Endothelial cell of umbilical vein (primary cell): ENCODE measurements at regions not wholly inside any gene's neighbourhood (a gene's known extent, or its start where the extent isn't known, plus 50 kb on each side); places are given as distances from the start of the nearest gene placed in this dataset.

Experiments
- CTCF ChIP-seq, 2 donors: IDR thresholded peaks; 1 replicate in 1 of 2; 2 replicates in 1 of 2; pipeline ENCODE4 v1.5.1; 2011; ENCODE audit warnings: low read length in 2 of 2, mild to moderate bottlenecking in 2 of 2, moderate library complexity in 2 of 2, control low read depth in 1 of 2, inconsistent platforms in 1 of 2, low read depth in 1 of 2; ENCODE audit not compliant: insufficient read depth in 1 of 2; ENCODE audit errors: extremely low read depth in 1 of 2
- EZH2 ChIP-seq: IDR thresholded peaks from 2 replicates; pipeline ENCODE4 v1.6.1; 2012; ENCODE audit warnings: borderline replicate concordance, low read depth, mild to moderate bottlenecking, moderate library complexity, low read length, inconsistent platforms; ENCODE audit not compliant: severe bottlenecking
- FOS ChIP-seq: IDR thresholded peaks from 2 replicates; pipeline ENCODE4 v1.6.1; 2011; ENCODE audit warnings: mild to moderate bottlenecking, low read length, moderate library complexity, borderline replicate concordance; ENCODE audit not compliant: insufficient read depth
- MAX ChIP-seq: IDR thresholded peaks from 2 replicates; pipeline ENCODE4 v1.6.1; 2011; ENCODE audit not compliant: insufficient read depth, insufficient read length
- POLR2A ChIP-seq: IDR thresholded peaks from 2 replicates; pipeline ENCODE4 v1.6.1; 2012; ENCODE audit warnings: low read depth, mild to moderate bottlenecking, control low read depth, low read length
- POLR2AphosphoS5 ChIP-seq: IDR thresholded peaks from 2 replicates; pipeline ENCODE4 v1.6.1; 2012; ENCODE audit warnings: low read depth, mild to moderate bottlenecking, control low read depth, low read length, moderate library complexity; ENCODE audit not compliant: insufficient read depth

GRCh38 chr20:6418732-6419131, 295.9 kb upstream of the FERMT1 start:
- TF ChIP-seq CTCF (IDR thresholded peaks at IDR 0.05; ENCODE audit: extremely low read depth in 1 of 2, insufficient read depth in 1 of 2, low read depth in 1 of 2, low read length in 2 of 2) (no peak), EZH2 (no peak), POLR2A (no peak), MAX (no peak), FOS (no peak), POLR2AphosphoS5 (no peak)
